HEK293T (cell line): ENCODE measurements at regions not wholly inside any gene's neighbourhood (a gene's known extent, or its start where the extent isn't known, plus 50 kb on each side); places are given as distances from the start of the nearest gene placed in this dataset.

Source experiments
- CTCF ChIA-PET: fragments of 350-600 bp; formaldehyde crosslinking; extraction: SDS; loops from one replicate; lab custom pipeline; 2021; ENCODE audit warnings: antibody characterized with exemption, inconsistent platforms; lab: Yijun Ruan, JAX
- POLR2A ChIA-PET: fragments of 350-600 bp; formaldehyde crosslinking; extraction: SDS; loops from one replicate; lab custom pipeline; 2020; ENCODE audit warnings: antibody characterized with exemption, inconsistent platforms; lab: Yijun Ruan, JAX
- DNase-seq: peaks from one replicate; pipeline ENCODE4 v3.0.0; 2012; ENCODE audit warnings: mixed read lengths; ENCODE audit errors: extremely low spot score
- ARNT ChIP-seq: fragments of 450-650 bp; IDR thresholded peaks from 2 replicates; pipeline ENCODE4 v1.6.1; 2017; ENCODE audit warnings: mild to moderate bottlenecking
- BHLHE40 ChIP-seq: fragments of 450-650 bp; IDR thresholded peaks from 2 replicates; pipeline ENCODE4 v1.6.1; 2016; ENCODE audit warnings: mild to moderate bottlenecking, moderate library complexity, borderline replicate concordance
- CTBP1 ChIP-seq: fragments of 450-650 bp; IDR thresholded peaks from 2 replicates; pipeline ENCODE4 v1.6.1; 2016; ENCODE audit warnings: borderline replicate concordance
- ELF4 ChIP-seq: fragments of 450-650 bp; IDR thresholded peaks from 2 replicates; pipeline ENCODE4 v1.6.1; 2017; ENCODE audit warnings: antibody characterized with exemption
- FOXA1 ChIP-seq: fragments of 450-650 bp; IDR thresholded peaks from 2 replicates; pipeline ENCODE4 v1.6.1; 2016; ENCODE audit warnings: mild to moderate bottlenecking
- FOXK2 ChIP-seq: fragments of 450-650 bp; IDR thresholded peaks from 2 replicates; pipeline ENCODE4 v1.6.1; 2016; ENCODE audit warnings: mild to moderate bottlenecking
- FOXM1 ChIP-seq: fragments of 450-650 bp; IDR thresholded peaks from 2 replicates; pipeline ENCODE4 v1.6.1; 2017; ENCODE audit warnings: mild to moderate bottlenecking, borderline replicate concordance
- HDGF ChIP-seq: fragments of 450-650 bp; IDR thresholded peaks from 2 replicates; pipeline ENCODE4 v1.6.1; 2017; ENCODE audit warnings: antibody characterized with exemption, borderline replicate concordance
- L3MBTL2 ChIP-seq: fragments of 450-650 bp; conservative IDR thresholded peaks from 2 replicates; pipeline ENCODE4 v1.6.1; 2016; ENCODE audit warnings: mild to moderate bottlenecking
- LEF1 ChIP-seq: fragments of 450-650 bp; IDR thresholded peaks from 2 replicates; pipeline ENCODE4 v1.6.1; 2017; ENCODE audit warnings: mild to moderate bottlenecking, borderline replicate concordance
- NFRKB ChIP-seq: fragments of 450-650 bp; IDR thresholded peaks from 2 replicates; pipeline ENCODE4 v1.6.1; 2016; ENCODE audit warnings: mild to moderate bottlenecking, moderate library complexity
- PKNOX1 ChIP-seq: fragments of 450-650 bp; IDR thresholded peaks from 2 replicates; pipeline ENCODE4 v1.6.1; 2016
- SP1 ChIP-seq: fragments of 450-650 bp; IDR thresholded peaks from 2 replicates; pipeline ENCODE4 v1.6.1; 2017
- SUZ12 ChIP-seq: fragments of 450-650 bp; IDR thresholded peaks from 2 replicates; pipeline ENCODE4 v1.6.1; 2016; ENCODE audit warnings: mild to moderate bottlenecking
- TARDBP ChIP-seq: fragments of 450-650 bp; IDR thresholded peaks from 2 replicates; pipeline ENCODE4 v1.6.1; 2016
- ZNF384 ChIP-seq: fragments of 450-650 bp; IDR thresholded peaks from 2 replicates; pipeline ENCODE4 v1.6.1; 2016

DNA sequence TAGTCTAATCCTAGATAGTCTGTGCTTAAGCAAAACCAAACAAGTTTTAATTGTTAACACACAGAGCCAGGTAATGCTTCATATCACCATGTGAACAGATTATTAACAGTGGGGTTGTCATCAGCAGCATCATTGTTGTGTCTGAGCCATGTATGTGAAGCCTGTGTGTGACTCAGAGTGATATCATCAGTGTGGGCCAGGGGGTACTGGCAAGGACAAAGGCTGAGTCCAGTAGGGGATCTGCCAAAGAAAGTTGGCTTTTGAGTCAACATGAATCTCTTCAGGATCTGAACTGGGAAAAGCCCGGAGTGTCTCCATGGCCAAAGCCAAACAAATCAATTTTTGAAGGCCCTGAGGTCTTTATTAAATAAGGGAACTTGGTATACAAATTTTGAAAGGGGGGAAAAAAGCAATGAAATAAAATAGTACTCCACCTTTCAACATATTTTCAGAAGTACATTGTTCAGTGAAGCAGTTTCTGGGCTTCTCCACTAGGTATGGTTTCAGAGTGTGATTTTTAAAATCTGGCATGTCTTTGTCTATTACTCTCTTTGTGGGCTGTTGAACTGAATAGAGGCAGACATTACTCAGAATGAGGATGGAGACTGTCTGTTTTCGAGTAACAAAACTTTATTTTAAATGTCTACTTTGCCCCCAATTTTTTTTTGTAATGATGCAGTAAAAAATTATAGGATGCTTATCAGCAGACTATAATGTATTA, 444.2 kb upstream of the JAG1 start:
- ChIA-PET CTCF (no interaction called here), POLR2A (no interaction called here)
- DNase-seq, result no peak
- TF ChIP-seq NFRKB (no peak), FOXK2 (no peak), TARDBP (no peak), PKNOX1 (no peak), ELF4 (no peak)

DNA sequence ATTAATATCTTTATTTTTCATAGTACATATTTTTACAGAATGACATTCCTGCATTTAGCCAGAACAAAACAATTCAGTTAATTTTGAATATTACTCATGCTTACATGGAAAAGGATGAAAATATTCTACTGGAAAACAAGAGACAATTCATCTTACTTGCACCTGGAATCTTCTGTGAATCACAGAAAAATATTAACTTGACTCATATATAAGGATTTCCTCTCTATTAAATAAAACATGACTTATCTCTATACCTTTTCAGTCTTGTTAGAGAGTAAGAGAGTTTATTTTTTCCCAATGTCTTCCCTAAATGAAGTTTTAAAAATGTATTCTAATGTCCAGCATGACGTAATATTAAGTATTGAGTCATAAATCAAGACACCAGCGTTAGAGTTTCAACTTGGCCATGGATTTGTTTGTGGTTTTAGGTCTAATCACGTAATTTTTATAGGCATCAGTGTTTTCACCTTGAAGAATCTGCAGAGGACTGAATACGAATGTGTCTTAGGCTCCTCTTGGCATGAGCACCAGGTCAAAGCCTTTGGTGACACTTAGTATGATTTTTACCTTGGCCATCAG, 445.1 kb upstream of the JAG1 start:
- DNase-seq, result no peak
- ChIA-PET POLR2A (no interaction called here), CTCF (no interaction called here)
- no peak for TF ChIP-seq NFRKB
- TF ChIP-seq LEF1, result no peak

- ChIA-PET CTCF (no interaction called here), POLR2A (no interaction called here)
- DNase-seq, result no peak
- TF ChIP-seq ARNT (no peak), PKNOX1 (no peak), CTBP1 (no peak), FOXA1 (no peak), FOXK2 (no peak), FOXM1 (no peak), ZNF384 (no peak), LEF1 (no peak), SP1 (no peak), ELF4 (no peak), NFRKB (no peak), BHLHE40 (no peak), TARDBP (no peak), L3MBTL2 (no peak), HDGF (no peak), SUZ12 (no peak)
These were observed 445.8 kb upstream of the JAG1 start for GRCh38 chr20:11119573-11119972.

- CTCF ChIA-PET, result no interaction called here
- no peak for TF ChIP-seq ELF4
- no peak for TF ChIP-seq CTBP1
- no peak for TF ChIP-seq TARDBP
- no peak for TF ChIP-seq ARNT
- TF ChIP-seq BHLHE40, result no peak
- no peak for TF ChIP-seq HDGF
- TF ChIP-seq SUZ12, result no peak
- no peak for TF ChIP-seq ZNF384
- TF ChIP-seq NFRKB, result no peak
- no peak for TF ChIP-seq FOXA1
- TF ChIP-seq L3MBTL2, result no peak
- TF ChIP-seq FOXK2, result no peak
- TF ChIP-seq LEF1, result no peak
- TF ChIP-seq PKNOX1, result no peak
- no peak for TF ChIP-seq SP1
- no peak for TF ChIP-seq FOXM1
- no peak for DNase-seq
- POLR2A ChIA-PET, result no interaction called here
These were observed 446.6 kb upstream of the JAG1 start for GRCh38 chr20:11120431-11120830.

GRCh38 chr20:11124849-11125505, 451.2 kb upstream of the JAG1 start:
- TF ChIP-seq FOXA1, result no peak
- no peak for TF ChIP-seq TARDBP
- no peak for TF ChIP-seq CTBP1
- TF ChIP-seq FOXK2, result no peak
- TF ChIP-seq FOXM1, result no peak
- TF ChIP-seq ZNF384, result no peak
- TF ChIP-seq PKNOX1, result no peak
- no peak for TF ChIP-seq NFRKB
- DNase-seq, result no peak
- CTCF ChIA-PET, result interaction anchor here (0.6 kb wide), 1 partner anchor 14 kb away, joined by 3 read pairs; no protein-coding TSS in a partner anchor
- POLR2A ChIA-PET, result no interaction called here

DNA sequence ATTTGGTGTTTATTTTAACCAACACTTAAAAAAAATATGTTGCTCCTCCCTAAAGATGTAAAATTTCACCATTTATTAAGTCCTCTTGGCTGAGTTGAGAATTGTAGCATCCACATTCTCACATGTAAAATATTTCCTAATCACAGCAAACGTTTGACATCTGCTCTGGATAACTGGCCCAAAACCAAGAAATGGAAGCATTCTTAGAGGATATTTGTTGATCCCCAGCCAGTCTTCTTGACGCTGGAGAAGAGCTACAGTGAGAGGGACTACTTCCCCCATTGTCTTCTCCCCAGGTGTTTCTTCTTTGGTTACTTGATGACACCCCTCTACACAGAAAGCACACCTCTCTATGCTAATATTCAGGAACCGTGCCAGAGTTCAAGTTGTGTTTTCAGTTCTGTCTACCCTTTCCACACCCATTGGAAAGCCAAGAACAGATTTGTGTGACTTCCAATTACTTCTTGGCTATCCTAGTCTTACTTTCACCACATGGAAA, 454.5 kb upstream of the JAG1 start:
- ChIA-PET POLR2A (no interaction called here), CTCF (no interaction called here)
- DNase-seq, result no peak
- TF ChIP-seq NFRKB (no peak), BHLHE40 (no peak), FOXK2 (no peak), SUZ12 (no peak), ZNF384 (no peak), ARNT (no peak), SP1 (no peak), FOXM1 (no peak), LEF1 (no peak), HDGF (no peak), FOXA1 (no peak), ELF4 (no peak), L3MBTL2 (no peak), CTBP1 (no peak), TARDBP (no peak), PKNOX1 (no peak)
